ENCODE measurements at regions not wholly inside any gene's neighbourhood (a gene's known extent, or its start where the extent isn't known, plus 50 kb on each side); places are given as distances from the start of the nearest gene placed in this dataset.

DNA sequence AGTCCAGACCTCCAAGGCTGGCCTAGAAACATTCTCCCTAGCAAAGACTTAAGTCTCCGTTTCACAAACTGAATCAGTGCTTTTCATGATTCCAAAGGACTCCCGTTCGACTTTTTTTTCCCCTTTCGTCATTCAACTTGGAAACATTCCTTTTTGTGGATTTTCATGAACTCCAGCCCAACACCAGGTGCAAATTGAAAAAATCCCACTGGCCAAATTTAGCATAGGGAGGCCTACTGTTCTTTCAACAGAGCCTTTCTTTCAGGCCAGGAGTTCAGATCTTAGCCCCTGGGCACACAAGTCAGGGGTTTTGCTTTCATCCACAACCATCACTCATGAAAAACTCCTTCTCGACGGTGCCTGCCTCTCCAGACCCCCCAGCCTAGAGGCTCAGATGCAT lies 285.3 kb downstream of the PIK3R1 start:
- Histone ChIP-seq H3K9ac (no peak overlapping the region), H3K27me3 (ENCODE audit: insufficient read depth) (no peaks in the 10 kb centered on the region), H3K4me1 (ENCODE audit: control insufficient read depth in 1 of 2, insufficient read depth in 2 of 2, low read depth in 1 of 2, low read length in 1 of 2) (no peaks in the 10 kb centered on the region), H3K4me3 (ENCODE audit: low read depth in 2 of 2, low read length in 1 of 2) (no peak overlapping the region), H4K20me1 (ENCODE audit: insufficient read depth) (no peaks in the 10 kb centered on the region), H3K4me2 (no peak overlapping the region), H3K9me3 (no peaks in the 10 kb centered on the region), H3F3A (replicated peaks; ENCODE audit: insufficient read depth) (no peaks in the 10 kb centered on the region), H3K27ac (ENCODE audit: low read depth in 2 of 2, low read length in 1 of 2) (no peak overlapping the region), H3K79me2 (ENCODE audit: insufficient read depth) (no peaks in the 10 kb centered on the region), H3K36me3 (replicated peaks in 1 of 2; ENCODE audit: control insufficient read depth in 1 of 2, insufficient read depth in 2 of 2, low read length in 1 of 2) (no peaks in the 10 kb centered on the region), H2AFZ (ENCODE audit: low read depth) (no peak overlapping the region), H3K9me2 (no peaks in the 10 kb centered on the region)
- DNase-seq, result no peak
- CTCF ChIA-PET, result no interaction called here
- TF ChIP-seq RXRA (IDR thresholded peaks at IDR 0.05; ENCODE audit: borderline replicate concordance, low read depth) (no peak), USF1 (IDR thresholded peaks at IDR 0.05; ENCODE audit: borderline replicate concordance, low read depth) (no peak), SMC3 (IDR thresholded peaks at IDR 0.05; ENCODE audit: low read depth, low read length) (no peak), CHD2 (IDR thresholded peaks at IDR 0.05; ENCODE audit: low read length, partially characterized antibody) (no peak)
- POLR2A ChIA-PET, result no interaction called here
- WGBS (ENCODE audit: low lambda C conversion rate), result 67% methylated on average over 6 of the region's 6 CpGs

- H3K9me3 ChIP-seq, result no peaks in the 10 kb centered on the region
- H3K4me3 ChIP-seq (ENCODE audit: low read depth in 2 of 2, low read length in 1 of 2), result no peak overlapping the region
- H3K4me2 ChIP-seq, result no peak overlapping the region
- no peaks in the 10 kb centered on the region for H3K79me2 ChIP-seq (ENCODE audit: insufficient read depth)
- no peak for DNase-seq
- H3K4me1 ChIP-seq (ENCODE audit: control insufficient read depth in 1 of 2, insufficient read depth in 2 of 2, low read depth in 1 of 2, low read length in 1 of 2), result no peaks in the 10 kb centered on the region
- no peaks in the 10 kb centered on the region for H3K36me3 ChIP-seq (replicated peaks in 1 of 2; ENCODE audit: control insufficient read depth in 1 of 2, insufficient read depth in 2 of 2, low read length in 1 of 2)
- H3K9ac ChIP-seq, result no peak overlapping the region
- H3K27me3 ChIP-seq (ENCODE audit: insufficient read depth), result no peaks in the 10 kb centered on the region
- CTCF ChIA-PET, result no interaction called here
- H2AFZ ChIP-seq (ENCODE audit: low read depth), result no peak overlapping the region
- no peaks in the 10 kb centered on the region for H4K20me1 ChIP-seq (ENCODE audit: insufficient read depth)
- H3K9me2 ChIP-seq, result no peaks in the 10 kb centered on the region
- H3K27ac ChIP-seq (ENCODE audit: low read depth in 2 of 2, low read length in 1 of 2), result no peak overlapping the region
- POLR2A ChIA-PET, result no interaction called here
- no peaks in the 10 kb centered on the region for H3F3A ChIP-seq (replicated peaks; ENCODE audit: insufficient read depth)
- TF ChIP-seq PBX3 (IDR thresholded peaks at IDR 0.05), result no peak
- TF ChIP-seq SIN3A (IDR thresholded peaks at IDR 0.05; ENCODE audit: borderline replicate concordance, low read depth, low read length), result no peak
- no peak for TF ChIP-seq FOXM1 (IDR thresholded peaks at IDR 0.05; ENCODE audit: low read depth)
- no peak for TF ChIP-seq SMC3 (IDR thresholded peaks at IDR 0.05; ENCODE audit: low read depth, low read length)
- TF ChIP-seq JUND (IDR thresholded peaks at IDR 0.05), result no peak
- TF ChIP-seq EP300 (IDR thresholded peaks at IDR 0.05; ENCODE audit: borderline replicate concordance in 1 of 2, low read depth in 1 of 2, low read length in 1 of 2), result no peak
- TF ChIP-seq, protein P1, sequence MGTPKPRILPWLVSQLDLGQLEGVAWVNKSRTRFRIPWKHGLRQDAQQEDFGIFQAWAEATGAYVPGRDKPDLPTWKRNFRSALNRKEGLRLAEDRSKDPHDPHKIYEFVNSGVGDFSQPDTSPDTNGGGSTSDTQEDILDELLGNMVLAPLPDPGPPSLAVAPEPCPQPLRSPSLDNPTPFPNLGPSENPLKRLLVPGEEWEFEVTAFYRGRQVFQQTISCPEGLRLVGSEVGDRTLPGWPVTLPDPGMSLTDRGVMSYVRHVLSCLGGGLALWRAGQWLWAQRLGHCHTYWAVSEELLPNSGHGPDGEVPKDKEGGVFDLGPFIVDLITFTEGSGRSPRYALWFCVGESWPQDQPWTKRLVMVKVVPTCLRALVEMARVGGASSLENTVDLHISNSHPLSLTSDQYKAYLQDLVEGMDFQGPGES (IDR thresholded peaks at IDR 0.05; ENCODE audit: low read depth, low read length), result no peak
- no peak for TF ChIP-seq EZH2phosphoT487 (IDR thresholded peaks at IDR 0.05; ENCODE audit: borderline replicate concordance, low read depth)
- no peak for TF ChIP-seq USF2 (IDR thresholded peaks at IDR 0.05; ENCODE audit: borderline replicate concordance, low read depth, low read length)
- TF ChIP-seq USF1 (IDR thresholded peaks at IDR 0.05; ENCODE audit: borderline replicate concordance, low read depth), result no peak
- no peak for TF ChIP-seq CHD2 (IDR thresholded peaks at IDR 0.05; ENCODE audit: low read length, partially characterized antibody)
- no peak for TF ChIP-seq MXI1 (IDR thresholded peaks at IDR 0.05; ENCODE audit: low read depth, low read length)
- TF ChIP-seq, protein P2, sequence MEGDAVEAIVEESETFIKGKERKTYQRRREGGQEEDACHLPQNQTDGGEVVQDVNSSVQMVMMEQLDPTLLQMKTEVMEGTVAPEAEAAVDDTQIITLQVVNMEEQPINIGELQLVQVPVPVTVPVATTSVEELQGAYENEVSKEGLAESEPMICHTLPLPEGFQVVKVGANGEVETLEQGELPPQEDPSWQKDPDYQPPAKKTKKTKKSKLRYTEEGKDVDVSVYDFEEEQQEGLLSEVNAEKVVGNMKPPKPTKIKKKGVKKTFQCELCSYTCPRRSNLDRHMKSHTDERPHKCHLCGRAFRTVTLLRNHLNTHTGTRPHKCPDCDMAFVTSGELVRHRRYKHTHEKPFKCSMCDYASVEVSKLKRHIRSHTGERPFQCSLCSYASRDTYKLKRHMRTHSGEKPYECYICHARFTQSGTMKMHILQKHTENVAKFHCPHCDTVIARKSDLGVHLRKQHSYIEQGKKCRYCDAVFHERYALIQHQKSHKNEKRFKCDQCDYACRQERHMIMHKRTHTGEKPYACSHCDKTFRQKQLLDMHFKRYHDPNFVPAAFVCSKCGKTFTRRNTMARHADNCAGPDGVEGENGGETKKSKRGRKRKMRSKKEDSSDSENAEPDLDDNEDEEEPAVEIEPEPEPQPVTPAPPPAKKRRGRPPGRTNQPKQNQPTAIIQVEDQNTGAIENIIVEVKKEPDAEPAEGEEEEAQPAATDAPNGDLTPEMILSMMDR (IDR thresholded peaks at IDR 0.05), result no peak
- TF ChIP-seq ELF1 (IDR thresholded peaks at IDR 0.05), result no peak
- no peak for TF ChIP-seq MEF2A (IDR thresholded peaks at IDR 0.05; ENCODE audit: borderline replicate concordance, low read depth)
- TF ChIP-seq FOXJ3 (CRISPR knock-in tag; IDR thresholded peaks at IDR 0.05), result no peak
- no peak for TF ChIP-seq RXRA (IDR thresholded peaks at IDR 0.05; ENCODE audit: borderline replicate concordance, low read depth)
- no peak for TF ChIP-seq TEAD4 (IDR thresholded peaks at IDR 0.05; ENCODE audit: borderline replicate concordance, insufficient read depth)
Measured at GRCh38 chr5:68502531-68502930, 287.0 kb downstream of the PIK3R1 start.
